SIG-M5 treated with dmso at 0.1 percent for 504 hours (cell line): ENCODE measurements at regions not wholly inside any gene's neighbourhood (a gene's known extent, or its start where the extent isn't known, plus 50 kb on each side); places are given as distances from the start of the nearest gene placed in this dataset.
A peak's percentile ranks its signal among the peaks of the same experiment; 100 is the strongest.

Experiments
- DNase-seq: peaks from one replicate; lab custom pipeline; 2025; ENCODE audit not compliant: unreplicated experiment; lab: John Stamatoyannopoulos, UW

- DNase-seq, result peak; percentile 54
These were observed 61.7 kb downstream of the KCNJ2 start for GRCh38 chr17:70230850-70231640.

- DNase-seq, result no peak
These were observed 63.1 kb downstream of the KCNJ2 start for GRCh38 chr17:70232466-70232865.

GRCh38 chr17:70235252-70235651 lies 65.9 kb downstream of the KCNJ2 start:
- DNase-seq, result no peak

- DNase-seq, result no peak
These were observed 68.9 kb downstream of the KCNJ2 start for GRCh38 chr17:70238228-70238627.

GRCh38 chr17:70238646-70239045 lies 69.3 kb downstream of the KCNJ2 start:
- no peak for DNase-seq

GRCh38 chr17:70239391-70239826 lies 70.1 kb downstream of the KCNJ2 start:
- no peak for DNase-seq

- no peak for DNase-seq
These were observed 71.7 kb downstream of the KCNJ2 start for GRCh38 chr17:70241071-70241470.

GRCh38 chr17:70242781-70243437 lies 73.6 kb downstream of the KCNJ2 start:
- DNase-seq, result no peak

GRCh38 chr17:70251706-70252105 lies 82.4 kb downstream of the KCNJ2 start:
- DNase-seq, result no peak

- DNase-seq, result no peak
These were observed 85.6 kb downstream of the KCNJ2 start for GRCh38 chr17:70254735-70255460.

- no peak for DNase-seq
These were observed 87.4 kb downstream of the KCNJ2 start for GRCh38 chr17:70256751-70257150.

- no peak for DNase-seq
These were observed 89.1 kb downstream of the KCNJ2 start for GRCh38 chr17:70258465-70258864.

- no peak for DNase-seq
These were observed 90.1 kb downstream of the KCNJ2 start for GRCh38 chr17:70259400-70259799.

- no peak for DNase-seq
These were observed 91.8 kb downstream of the KCNJ2 start for GRCh38 chr17:70261170-70261569.

- no peak for DNase-seq
These were observed 96.1 kb downstream of the KCNJ2 start for GRCh38 chr17:70265471-70265870.

- DNase-seq, result no peak
These were observed 97.1 kb downstream of the KCNJ2 start for GRCh38 chr17:70266394-70266793.

GRCh38 chr17:70268383-70268782 lies 99.1 kb downstream of the KCNJ2 start:
- DNase-seq, result no peak

GRCh38 chr17:70270554-70270953 lies 101.2 kb downstream of the KCNJ2 start:
- no peak for DNase-seq

GRCh38 chr17:70271200-70271599 lies 101.9 kb downstream of the KCNJ2 start:
- no peak for DNase-seq

GRCh38 chr17:70271672-70272071 lies 102.3 kb downstream of the KCNJ2 start:
- no peak for DNase-seq

- DNase-seq, result no peak
These were observed 104.9 kb downstream of the KCNJ2 start for GRCh38 chr17:70274255-70274654.

GRCh38 chr17:70276906-70277305 lies 107.6 kb downstream of the KCNJ2 start:
- no peak for DNase-seq
